IMR-90 (cell line): ENCODE measurements at regions not wholly inside any gene's neighbourhood (a gene's known extent, or its start where the extent isn't known, plus 50 kb on each side); places are given as distances from the start of the nearest gene placed in this dataset.

ENCODE experiments used
- ATAC-seq: fragments of 200-7000 bp; cut with Tn5 transposase; 2 replicates; pipeline ENCODE4 v1.9.1; 2020; ENCODE audit warnings: low read depth, mild to moderate bottlenecking, moderate library complexity
- BruUV-seq: library from RNA; stranded (reverse); fragments of 400-500 nt; replicated peaks from 2 replicates; lab custom pipeline; 2021; lab: Mats Ljungman, UMichigan
- CTCF ChIA-PET: fragments of 300-600 bp; formaldehyde crosslinking; extraction: SDS; loops from one replicate; lab custom pipeline; 2021; ENCODE audit warnings: antibody characterized with exemption; lab: Yijun Ruan, JAX
- POLR2A ChIA-PET: fragments of 300-600 bp; sonication (Branson Sonifier 250); formaldehyde crosslinking; loops from one replicate; lab custom pipeline; 2022; ENCODE audit warnings: antibody characterized with exemption; ENCODE audit not compliant: unreplicated experiment; lab: Charles Lee
- DNase-seq: peaks from one replicate; pipeline ENCODE4 v3.0.0; 2013
- H2AFZ ChIP-seq: replicated peaks from 2 replicates; pipeline ENCODE3; 2013; ENCODE audit warnings: low read length, mild to moderate bottlenecking; ENCODE audit not compliant: poor library complexity
- H2AK5ac ChIP-seq: 2 replicates; pipeline ENCODE4 v1.6.1; 2013; ENCODE audit warnings: low read depth, low read length, inconsistent platforms
- H2AK9ac ChIP-seq: replicated peaks from 2 replicates; pipeline ENCODE3; 2013; ENCODE audit warnings: mild to moderate bottlenecking, low read depth, low read length, moderate library complexity; ENCODE audit not compliant: poor library complexity
- H2BK120ac ChIP-seq: 2 replicates; pipeline ENCODE4 v1.6.1; 2013; ENCODE audit warnings: low read depth, low read length, inconsistent platforms
- H2BK15ac ChIP-seq: 3 replicates; pipeline ENCODE4 v1.6.1; 2013; ENCODE audit warnings: low read depth, low read length, inconsistent platforms
- H2BK20ac ChIP-seq: 2 replicates; pipeline ENCODE4 v1.6.1; 2013; ENCODE audit warnings: low read depth, mild to moderate bottlenecking, inconsistent platforms, low read length, moderate library complexity
- H2BK5ac ChIP-seq: 2 replicates; pipeline ENCODE4 v1.6.1; 2013; ENCODE audit warnings: mild to moderate bottlenecking, low read depth, low read length, inconsistent platforms; ENCODE audit not compliant: poor library complexity, severe bottlenecking
- H3K14ac ChIP-seq: replicated peaks from 2 replicates; pipeline ENCODE4 v1.6.1; 2013; ENCODE audit warnings: low read depth, low read length, inconsistent platforms
- H3K18ac ChIP-seq: 2 replicates; pipeline ENCODE4 v1.6.1; 2013; ENCODE audit warnings: low read depth, low read length, control low read depth
- H3K23ac ChIP-seq: 2 replicates; pipeline ENCODE4 v1.6.1; 2013; ENCODE audit warnings: low read depth, low read length, inconsistent platforms
- H3K27ac ChIP-seq: 2 replicates; pipeline ENCODE4 v1.5.1; 2013; ENCODE audit warnings: mild to moderate bottlenecking, control low read depth, low read length; ENCODE audit not compliant: insufficient read depth
- H3K27me3 ChIP-seq: 2 replicates; pipeline ENCODE4 v1.6.1; 2013; ENCODE audit warnings: low read length; ENCODE audit not compliant: control insufficient read depth, insufficient read depth
- H3K36me3 ChIP-seq: 2 replicates; pipeline ENCODE4 v1.6.1; 2013; ENCODE audit warnings: low read length, mixed read lengths; ENCODE audit not compliant: control insufficient read depth, insufficient read depth
- H3K4ac ChIP-seq: 2 replicates; pipeline ENCODE4 v1.6.1; 2013; ENCODE audit warnings: low read depth, low read length, inconsistent platforms
- H3K4me1 ChIP-seq: 2 replicates; pipeline ENCODE4 v1.6.1; 2013; ENCODE audit warnings: low read length, mixed read lengths; ENCODE audit not compliant: control insufficient read depth, insufficient read depth
- H3K4me2 ChIP-seq: 2 replicates; pipeline ENCODE4 v1.6.1; 2013; ENCODE audit warnings: low read depth, mild to moderate bottlenecking, control low read depth, low read length, moderate library complexity
- H3K4me3 ChIP-seq: 2 replicates; pipeline ENCODE4 v1.5.1; 2013; ENCODE audit warnings: low read depth, mild to moderate bottlenecking, control low read depth, low read length, moderate library complexity; ENCODE audit not compliant: insufficient read depth
- H3K56ac ChIP-seq: 2 replicates; pipeline ENCODE4 v1.6.1; 2013; ENCODE audit warnings: low read length, inconsistent platforms; ENCODE audit not compliant: insufficient read depth; ENCODE audit errors: extremely low read depth
- H3K79me1 ChIP-seq, 2 experiments: 2 replicates each; pipeline ENCODE4 v1.6.1; 2013; ENCODE audit warnings: low read length in 2 of 2, inconsistent platforms in 1 of 2, low read depth in 1 of 2
- H3K9ac ChIP-seq: 2 replicates; pipeline ENCODE4 v1.6.1; 2013; ENCODE audit warnings: low read depth, low read length, control low read depth
- H3K9me1 ChIP-seq: 2 replicates; pipeline ENCODE4 v1.6.1; 2013; ENCODE audit warnings: low read length, inconsistent platforms; ENCODE audit not compliant: insufficient read depth
- H3K9me3 ChIP-seq: 2 replicates; pipeline ENCODE4 v1.6.1; 2013; ENCODE audit warnings: low read length; ENCODE audit not compliant: control insufficient read depth, insufficient read depth
- H4K20me1 ChIP-seq: 2 replicates; pipeline ENCODE4 v1.6.1; 2013; ENCODE audit warnings: low read length, inconsistent platforms; ENCODE audit not compliant: insufficient read depth
- H4K5ac ChIP-seq: 2 replicates; pipeline ENCODE4 v1.6.1; 2013; ENCODE audit warnings: mild to moderate bottlenecking, low read depth, low read length, control low read depth
- H4K8ac ChIP-seq, 2 experiments: 2 replicates each; pipeline ENCODE4 v1.6.1; 2013; ENCODE audit warnings: low read depth in 2 of 2, low read length in 2 of 2, control low read depth in 1 of 2, inconsistent platforms in 1 of 2
- H4K91ac ChIP-seq: 2 replicates; pipeline ENCODE4 v1.6.1; 2013; ENCODE audit warnings: low read depth, low read length, inconsistent platforms; ENCODE audit not compliant: insufficient read depth
- BHLHE40 ChIP-seq: fragments of 150-350 bp; IDR thresholded peaks from 2 replicates; pipeline ENCODE4 v1.6.1; 2016; ENCODE audit warnings: mild to moderate bottlenecking, low read depth, low read length
- CEBPB ChIP-seq: IDR thresholded peaks from 2 replicates; pipeline ENCODE4 v1.6.1; 2012; ENCODE audit warnings: low read depth, low read length, improper control_type of control experiment
- CHD1 ChIP-seq: IDR thresholded peaks from 2 replicates; pipeline ENCODE4 v1.6.1; 2012; ENCODE audit warnings: low read depth, low read length, improper control_type of control experiment
- CTCF ChIP-seq: conservative IDR thresholded peaks from 2 replicates; pipeline ENCODE4 v1.5.1; 2012; ENCODE audit warnings: mild to moderate bottlenecking, low read depth, low read length, improper control_type of control experiment
- FOS ChIP-seq: fragments of 150-350 bp; IDR thresholded peaks from 2 replicates; pipeline ENCODE4 v1.6.1; 2016; ENCODE audit warnings: low read depth, low read length
- MAFK ChIP-seq: IDR thresholded peaks from 2 replicates; pipeline ENCODE4 v1.6.1; 2012; ENCODE audit warnings: low read depth, low read length, improper control_type of control experiment
- MAZ ChIP-seq: IDR thresholded peaks from 2 replicates; pipeline ENCODE4 v1.6.1; 2012; ENCODE audit warnings: low read depth, mild to moderate bottlenecking, low read length, improper control_type of control experiment, moderate library complexity, borderline replicate concordance
- MXI1 ChIP-seq: IDR thresholded peaks from 2 replicates; pipeline ENCODE4 v1.6.1; 2012; ENCODE audit warnings: low read depth, mild to moderate bottlenecking, low read length, moderate library complexity, borderline replicate concordance
- NFE2L2 ChIP-seq: fragments of 150-350 bp; IDR thresholded peaks from 2 replicates; pipeline ENCODE4 v1.6.1; 2016; ENCODE audit warnings: low read depth, mild to moderate bottlenecking, low read length
- POLR2A ChIP-seq: IDR thresholded peaks from 2 replicates; pipeline ENCODE4 v1.6.1; 2012; ENCODE audit warnings: mild to moderate bottlenecking, low read depth, low read length
- RAD21 ChIP-seq: IDR thresholded peaks from 2 replicates; pipeline ENCODE4 v1.6.1; 2012; ENCODE audit warnings: low read length, improper control_type of control experiment
- RCOR1 ChIP-seq: IDR thresholded peaks from 2 replicates; pipeline ENCODE4 v1.6.1; 2012; ENCODE audit warnings: mild to moderate bottlenecking, low read length, improper control_type of control experiment; ENCODE audit not compliant: insufficient replicate concordance
- RFX5 ChIP-seq: IDR thresholded peaks from 2 replicates; pipeline ENCODE4 v1.8.0; 2012; ENCODE audit warnings: low read depth, mild to moderate bottlenecking, low read length, moderate library complexity
- SMC3 ChIP-seq: fragments of 150-350 bp; IDR thresholded peaks from 2 replicates; pipeline ENCODE4 v1.6.1; 2016; ENCODE audit warnings: low read depth, mild to moderate bottlenecking, antibody characterized with exemption, low read length, moderate library complexity
- USF2 ChIP-seq: fragments of 150-350 bp; IDR thresholded peaks from 2 replicates; pipeline ENCODE4 v1.6.1; 2017; ENCODE audit warnings: mild to moderate bottlenecking, antibody characterized with exemption, low read length, low read depth
- dilution Hi-C: fragments of 300-500 bp; cut with HindIII; formaldehyde crosslinking; loops from one replicate; pipeline ENCODE4 v1.14.3; 2018; ENCODE audit warnings: low sequenced_read_pairs; ENCODE audit not compliant: unreplicated experiment
- in situ Hi-C: fragments of 300-500 bp; cut with MboI; formaldehyde crosslinking; loops from 3 replicates; pipeline ENCODE4 v1.14.3; 2019; ENCODE audit warnings: low sequenced_read_pairs, inconsistent platforms, mixed read lengths
- intact Hi-C: fragments of 100-400 bp; cut with micrococcal nuclease; formaldehyde crosslinking; loops from 2 replicates; pipeline ENCODE4 v1.10.0; 2022
- TF ChIP-seq, protein P1 (sequence below): fragments of 150-350 bp; IDR thresholded peaks from 2 replicates; pipeline ENCODE4 v1.6.1; 2016; ENCODE audit warnings: low read depth, mild to moderate bottlenecking, low read length, moderate library complexity, borderline replicate concordance

DNA sequence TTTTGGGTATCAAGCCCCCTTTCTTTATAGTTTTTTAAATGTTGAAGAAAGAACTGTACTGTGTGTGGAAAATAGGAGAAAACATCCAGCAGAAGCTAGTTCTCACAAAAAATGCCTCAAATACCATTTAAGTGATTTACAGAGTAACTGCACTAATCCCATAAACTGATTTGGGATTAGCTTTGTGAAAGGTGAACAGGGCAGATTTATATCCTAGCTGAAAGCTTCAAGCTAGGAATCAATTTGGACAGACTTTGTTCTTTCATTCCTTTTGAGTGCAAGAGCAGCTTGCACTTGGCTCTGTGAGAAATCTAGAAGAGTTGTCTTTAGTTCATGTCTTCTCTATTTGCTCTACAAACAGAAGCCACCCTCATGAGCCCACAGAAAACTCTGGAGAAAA, 183.9 kb upstream of the VRK2 start:
- no peak overlapping the region for H3K9ac ChIP-seq
- no TSS peak for BruUV-seq
- no peak overlapping the region for H2BK15ac ChIP-seq
- H2BK5ac ChIP-seq = no peak overlapping the region
- H3K4me1 ChIP-seq = no peaks in the 10 kb centered on the region
- intact Hi-C loops (loop anchor here (1.0 kb wide), 1 partner anchor 31 kb away; no protein-coding TSS in a partner anchor), dilution Hi-C loops (no loop called here), in situ Hi-C loops (no loop called here)
- H3K79me1 ChIP-seq = no peaks in the 10 kb centered on the region
- H3K9me1 ChIP-seq = no peaks in the 10 kb centered on the region
- no peak overlapping the region for H2AFZ ChIP-seq
- no peak overlapping the region for H3K4ac ChIP-seq
- no peak overlapping the region for H3K4me2 ChIP-seq
- H3K36me3 ChIP-seq = no peaks in the 10 kb centered on the region
- no peak overlapping the region for H4K8ac ChIP-seq
- H3K23ac ChIP-seq = no peak overlapping the region
- H3K27me3 ChIP-seq = no peaks in the 10 kb centered on the region
- H3K27ac ChIP-seq = no peak overlapping the region
- H2AK5ac ChIP-seq = no peak overlapping the region
- CTCF ChIA-PET = no interaction called here
- H3K14ac ChIP-seq = no peak overlapping the region
- H2AK9ac ChIP-seq = no peak overlapping the region
- H3K4me3 ChIP-seq = no peak overlapping the region
- H4K5ac ChIP-seq = no peak overlapping the region
- DNase-seq = no peak
- H3K56ac ChIP-seq = no peak overlapping the region
- POLR2A ChIA-PET = no interaction called here
- H3K9me3 ChIP-seq = no peaks in the 10 kb centered on the region
- no peaks in the 10 kb centered on the region for H4K20me1 ChIP-seq
- no peak for ATAC-seq
- no peak overlapping the region for H3K18ac ChIP-seq
- H2BK120ac ChIP-seq = no peak overlapping the region
- H4K91ac ChIP-seq = no peak overlapping the region
- TF ChIP-seq MAZ (no peak), CTCF (no peak), POLR2A (no peak), MAFK (no peak), RCOR1 (no peak), CEBPB (no peak), RFX5 (no peak), RAD21 (no peak), SMC3 (no peak), BHLHE40 (no peak), MXI1 (no peak), CHD1 (no peak), NFE2L2 (no peak), FOS (no peak), USF2 (no peak)
- TF ChIP-seq, protein P1, sequence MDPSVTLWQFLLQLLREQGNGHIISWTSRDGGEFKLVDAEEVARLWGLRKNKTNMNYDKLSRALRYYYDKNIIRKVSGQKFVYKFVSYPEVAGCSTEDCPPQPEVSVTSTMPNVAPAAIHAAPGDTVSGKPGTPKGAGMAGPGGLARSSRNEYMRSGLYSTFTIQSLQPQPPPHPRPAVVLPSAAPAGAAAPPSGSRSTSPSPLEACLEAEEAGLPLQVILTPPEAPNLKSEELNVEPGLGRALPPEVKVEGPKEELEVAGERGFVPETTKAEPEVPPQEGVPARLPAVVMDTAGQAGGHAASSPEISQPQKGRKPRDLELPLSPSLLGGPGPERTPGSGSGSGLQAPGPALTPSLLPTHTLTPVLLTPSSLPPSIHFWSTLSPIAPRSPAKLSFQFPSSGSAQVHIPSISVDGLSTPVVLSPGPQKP = no peak
- no peak overlapping the region for H2BK20ac ChIP-seq
